ENCODE measurements at regions not wholly inside any gene's neighbourhood (a gene's known extent, or its start where the extent isn't known, plus 50 kb on each side); places are given as distances from the start of the nearest gene placed in this dataset.

DNA sequence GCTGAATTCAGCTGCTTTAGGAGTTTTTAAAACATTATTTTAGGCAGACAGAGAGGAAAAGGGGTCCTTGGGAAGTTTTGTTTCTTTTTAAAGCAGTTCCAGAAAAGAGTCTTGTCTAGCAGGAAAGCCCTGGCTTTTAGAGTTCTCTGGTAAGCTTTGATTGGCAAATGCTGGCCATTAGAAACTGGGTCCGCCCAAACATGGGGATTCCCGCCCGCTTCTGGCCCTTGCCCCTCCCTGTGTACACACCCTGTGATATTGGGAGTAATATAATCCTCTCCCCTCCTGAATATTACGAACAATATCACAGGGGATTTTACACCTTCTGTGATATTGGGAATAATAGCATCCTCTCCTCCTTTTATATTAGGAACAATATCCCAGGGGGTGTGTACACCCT, 58.9 kb downstream of the ERICH4 start:
- TF ChIP-seq, protein P1, sequence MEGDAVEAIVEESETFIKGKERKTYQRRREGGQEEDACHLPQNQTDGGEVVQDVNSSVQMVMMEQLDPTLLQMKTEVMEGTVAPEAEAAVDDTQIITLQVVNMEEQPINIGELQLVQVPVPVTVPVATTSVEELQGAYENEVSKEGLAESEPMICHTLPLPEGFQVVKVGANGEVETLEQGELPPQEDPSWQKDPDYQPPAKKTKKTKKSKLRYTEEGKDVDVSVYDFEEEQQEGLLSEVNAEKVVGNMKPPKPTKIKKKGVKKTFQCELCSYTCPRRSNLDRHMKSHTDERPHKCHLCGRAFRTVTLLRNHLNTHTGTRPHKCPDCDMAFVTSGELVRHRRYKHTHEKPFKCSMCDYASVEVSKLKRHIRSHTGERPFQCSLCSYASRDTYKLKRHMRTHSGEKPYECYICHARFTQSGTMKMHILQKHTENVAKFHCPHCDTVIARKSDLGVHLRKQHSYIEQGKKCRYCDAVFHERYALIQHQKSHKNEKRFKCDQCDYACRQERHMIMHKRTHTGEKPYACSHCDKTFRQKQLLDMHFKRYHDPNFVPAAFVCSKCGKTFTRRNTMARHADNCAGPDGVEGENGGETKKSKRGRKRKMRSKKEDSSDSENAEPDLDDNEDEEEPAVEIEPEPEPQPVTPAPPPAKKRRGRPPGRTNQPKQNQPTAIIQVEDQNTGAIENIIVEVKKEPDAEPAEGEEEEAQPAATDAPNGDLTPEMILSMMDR (conservative IDR thresholded peaks at IDR 0.05; ENCODE audit: low read depth, low read length), result no peak
- no peak for TF ChIP-seq POLR2A (IDR thresholded peaks at IDR 0.05; ENCODE audit: low read depth, low read length)
- no peak for TF ChIP-seq ELK1 (IDR thresholded peaks at IDR 0.05; ENCODE audit: borderline replicate concordance, low read depth, low read length)
- no peak for TF ChIP-seq RAD21 (IDR thresholded peaks at IDR 0.05; ENCODE audit: low read length)
- no peak for TF ChIP-seq MXI1 (IDR thresholded peaks at IDR 0.05; ENCODE audit: borderline replicate concordance, low read depth, low read length)
- no peak for TF ChIP-seq FOS (IDR thresholded peaks at IDR 0.05; ENCODE audit: low read depth, low read length)
- TF ChIP-seq MAZ (IDR thresholded peaks at IDR 0.05; ENCODE audit: borderline replicate concordance, low read depth, low read length), result no peak
- no peak for TF ChIP-seq RFX5 (IDR thresholded peaks at IDR 0.05; ENCODE audit: low read depth, low read length)
